ENCODE measurements at regions not wholly inside any gene's neighbourhood (a gene's known extent, or its start where the extent isn't known, plus 50 kb on each side); places are given as distances from the start of the nearest gene placed in this dataset.

DNA sequence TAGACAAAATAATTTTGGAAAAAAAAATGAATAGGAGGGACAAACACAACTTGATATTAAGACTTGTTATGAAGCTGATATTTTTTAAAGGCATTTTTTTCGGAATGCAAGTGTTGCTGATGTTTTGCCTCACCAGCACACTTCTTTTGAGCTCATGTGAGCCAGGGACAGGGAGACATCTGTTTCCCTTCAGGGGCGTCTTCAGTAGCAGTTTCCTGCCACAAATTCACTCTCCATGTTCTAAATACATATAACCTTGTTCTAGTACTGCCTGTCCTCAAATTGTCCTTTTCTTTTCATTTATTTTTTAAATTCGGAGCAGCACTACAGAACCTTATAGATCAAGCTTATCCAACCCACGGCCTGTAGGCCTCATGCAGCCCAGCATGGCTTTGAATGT is 316.0 kb upstream of the PAPPA start:
- Histone ChIP-seq H4K91ac (ENCODE audit: insufficient read length, low read depth, low read length) (no peak overlapping the region), H2BK15ac (ENCODE audit: low read depth, low read length) (no peak overlapping the region), H3K79me2 (ENCODE audit: insufficient read depth, low read length) (peaks cover 2% of the 10 kb centered on the region; the same call in 1 of the 2 replicates), H2BK120ac (ENCODE audit: low read depth, low read length, poor library complexity, severe bottlenecking) (no peak overlapping the region), H3K9me3 (ENCODE audit: control insufficient read depth, low read depth, low read length) (no peaks in the 10 kb centered on the region), H3K14ac (ENCODE audit: insufficient read depth, low read length) (no peak overlapping the region), H3K27ac (ENCODE audit: insufficient read length, low read depth, low read length) (no peak overlapping the region), H3K9ac (ENCODE audit: extremely low read depth, insufficient read length, low read length) (no peak overlapping the region), H2AFZ (ENCODE audit: low read length) (no peak overlapping the region), H3K4me1 (ENCODE audit: insufficient read depth, low read length) (peaks cover 2% of the 10 kb centered on the region; the same call in 1 of the 2 replicates), H2BK5ac (ENCODE audit: insufficient read length, low read length) (no peak overlapping the region), H2BK20ac (ENCODE audit: low read depth, low read length, poor library complexity, severe bottlenecking) (no peak overlapping the region), H3K4me2 (ENCODE audit: insufficient read depth, insufficient read length, low read length) (peak overlapping the region; percentile 9), H2BK12ac (ENCODE audit: insufficient read length, low read depth, low read length) (no peak overlapping the region), H2AK5ac (ENCODE audit: insufficient read length, low read length) (no peak overlapping the region), H3K18ac (ENCODE audit: insufficient read length, low read depth, low read length) (no peak overlapping the region), H3K56ac (ENCODE audit: insufficient read length, low read depth, low read length) (no peak overlapping the region), H3T11ph (ENCODE audit: low read length) (no peak overlapping the region), H3K23me2 (ENCODE audit: insufficient read length, low read depth, low read length, poor library complexity, severe bottlenecking) (no peaks in the 10 kb centered on the region), H3K4ac (ENCODE audit: low read depth, low read length) (no peak overlapping the region), H3K23ac (ENCODE audit: insufficient read length, low read depth, low read length) (no peak overlapping the region), H4K20me1 (ENCODE audit: control insufficient read depth, insufficient read depth, insufficient read length) (no peaks in the 10 kb centered on the region), H4K8ac (replicated peaks; ENCODE audit: insufficient read length, low read depth, low read length) (no peak overlapping the region), H3K79me1 (ENCODE audit: insufficient read depth, low read depth, low read length, poor library complexity, severe bottlenecking) (no peaks in the 10 kb centered on the region), H3K27me3 (ENCODE audit: insufficient read depth, low read length) (no peaks in the 10 kb centered on the region), H4K5ac (ENCODE audit: insufficient read length, low read depth, low read length) (no peak overlapping the region)
- TF ChIP-seq, protein P1, sequence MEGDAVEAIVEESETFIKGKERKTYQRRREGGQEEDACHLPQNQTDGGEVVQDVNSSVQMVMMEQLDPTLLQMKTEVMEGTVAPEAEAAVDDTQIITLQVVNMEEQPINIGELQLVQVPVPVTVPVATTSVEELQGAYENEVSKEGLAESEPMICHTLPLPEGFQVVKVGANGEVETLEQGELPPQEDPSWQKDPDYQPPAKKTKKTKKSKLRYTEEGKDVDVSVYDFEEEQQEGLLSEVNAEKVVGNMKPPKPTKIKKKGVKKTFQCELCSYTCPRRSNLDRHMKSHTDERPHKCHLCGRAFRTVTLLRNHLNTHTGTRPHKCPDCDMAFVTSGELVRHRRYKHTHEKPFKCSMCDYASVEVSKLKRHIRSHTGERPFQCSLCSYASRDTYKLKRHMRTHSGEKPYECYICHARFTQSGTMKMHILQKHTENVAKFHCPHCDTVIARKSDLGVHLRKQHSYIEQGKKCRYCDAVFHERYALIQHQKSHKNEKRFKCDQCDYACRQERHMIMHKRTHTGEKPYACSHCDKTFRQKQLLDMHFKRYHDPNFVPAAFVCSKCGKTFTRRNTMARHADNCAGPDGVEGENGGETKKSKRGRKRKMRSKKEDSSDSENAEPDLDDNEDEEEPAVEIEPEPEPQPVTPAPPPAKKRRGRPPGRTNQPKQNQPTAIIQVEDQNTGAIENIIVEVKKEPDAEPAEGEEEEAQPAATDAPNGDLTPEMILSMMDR (conservative IDR thresholded peaks at IDR 0.05): no peak
- no CpG with 5 or more reads among the region's 4 CpGs for WGBS (ENCODE audit: extremely low coverage, insufficient read length, low lambda C conversion rate)
- Mint-ChIP-seq H3K9me3 (no peaks in the 10 kb centered on the region; a peak in 3 of 5 replicates), H3K36me3 (ENCODE audit: insufficient read depth in 1 of 3, low read depth in 3 of 3) (peaks cover 0 to 47% (median 0%) of the 10 kb centered on the region in 3 experiments; a peak in 2 of 7 replicates), H3K27me3 (ENCODE audit: low read depth) (no peaks in the 10 kb centered on the region), H3K4me3 (no peak overlapping the region), H3K27ac (peak overlapping the region in 2 of 3 experiments; percentile 14 to 95; a peak in 2 of 7 replicates), H3K4me1 (peaks cover 13 to 68% of the 10 kb centered on the region in 2 experiments)
- DNase-seq: no peak
